HG03064 (cell line): ENCODE measurements at regions not wholly inside any gene's neighbourhood (a gene's known extent, or its start where the extent isn't known, plus 50 kb on each side); places are given as distances from the start of the nearest gene placed in this dataset.
"Not testable (repeated sequence)": the region's sequence is repeated elsewhere in the genome, so short reads cannot be mapped to it uniquely, and the experiment has no call there.

Experiments used
- ATAC-seq: cut with Tn5 transposase; IDR thresholded peaks from one replicate; pipeline ENCODE4 v1.9.1; 2021; ENCODE audit warnings: low read depth; ENCODE audit not compliant: unreplicated experiment

- ATAC-seq: no peak
These were observed 69.5 kb upstream of the PSME4 start for GRCh38 chr2:54040250-54040649.

DNA sequence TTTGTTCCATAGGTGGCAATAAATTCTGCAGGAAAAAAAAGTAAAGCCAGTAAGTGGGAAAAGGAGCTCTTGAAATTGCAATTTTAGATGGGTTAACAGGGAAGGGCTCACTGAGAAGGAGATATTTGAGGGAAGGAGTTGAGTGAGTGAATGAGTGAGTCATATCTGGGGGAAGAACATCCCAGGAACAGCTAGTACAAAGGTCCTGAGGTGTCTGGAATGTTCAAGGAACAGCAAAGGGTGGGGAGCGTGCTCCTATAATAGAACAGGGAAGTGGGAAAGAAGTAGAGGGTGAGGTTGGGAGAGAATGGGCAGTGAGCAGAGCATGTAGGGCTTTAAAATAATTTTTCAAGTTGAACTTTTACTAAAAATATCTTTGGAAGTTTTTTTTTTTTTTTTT, 68.0 kb upstream of the PSME4 start:
- no peak for ATAC-seq

GRCh38 chr2:54031288-54031687, 60.5 kb upstream of the PSME4 start:
- ATAC-seq: not testable (repeated sequence)

DNA sequence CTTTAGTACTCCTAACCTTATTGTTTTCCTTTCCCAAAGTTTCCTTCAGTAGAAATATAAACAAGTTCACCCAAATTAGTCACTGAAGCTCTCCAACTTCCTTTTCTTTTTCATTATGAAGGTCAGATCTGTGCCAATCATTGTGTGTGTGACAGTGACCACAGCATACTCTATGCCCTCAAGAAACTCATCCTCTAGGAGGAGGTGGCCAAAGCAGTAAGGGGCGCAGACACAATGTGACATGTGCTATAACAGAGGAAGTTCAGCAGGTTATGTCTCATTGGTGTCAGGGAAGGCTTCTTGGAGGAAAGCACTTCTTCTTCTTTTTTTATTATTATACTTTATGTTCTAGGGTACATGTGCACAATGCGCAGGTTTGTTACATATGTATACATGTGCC, 60.0 kb upstream of the PSME4 start:
- ATAC-seq: no peak

DNA sequence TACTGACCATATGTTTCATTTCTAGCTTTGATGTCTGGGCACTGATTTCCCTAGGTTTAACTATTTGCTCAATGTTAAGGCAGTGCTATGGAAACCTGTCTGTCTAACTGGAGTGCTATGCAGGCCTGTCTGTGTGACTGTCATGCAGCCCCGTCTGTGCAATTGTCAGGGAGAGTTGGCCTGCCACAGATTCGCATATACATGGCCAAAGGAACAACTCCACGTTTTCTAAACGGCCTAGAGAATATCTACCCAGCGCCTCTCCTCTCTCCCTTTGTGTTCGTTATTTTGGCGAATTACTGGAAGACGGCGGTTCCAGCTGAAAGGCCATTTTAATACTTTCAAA, 59.6 kb upstream of the PSME4 start:
- no peak for ATAC-seq

- ATAC-seq: no peak
These were observed 59.1 kb upstream of the PSME4 start for GRCh38 chr2:54029721-54030395.

GRCh38 chr2:54025463-54026075, 54.8 kb upstream of the PSME4 start:
- ATAC-seq: not testable (repeated sequence)

DNA sequence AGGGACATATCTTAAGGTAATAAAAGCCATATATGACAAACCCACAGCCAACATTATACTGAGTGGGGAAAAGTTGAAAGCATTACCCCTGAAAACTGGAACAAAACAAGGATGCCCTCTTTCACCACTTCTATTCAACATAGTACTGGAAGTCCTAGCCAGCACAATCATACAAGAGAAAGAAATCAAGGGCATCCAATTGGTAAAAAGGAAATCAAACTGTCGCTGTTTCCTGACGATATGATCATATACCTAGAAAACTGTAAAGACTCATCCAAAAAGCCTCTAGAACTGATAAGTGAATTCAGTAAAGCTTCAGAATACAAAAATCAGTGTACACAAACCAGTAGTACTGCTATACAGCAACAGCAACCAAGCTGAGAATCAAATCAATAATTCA, 53.8 kb upstream of the PSME4 start:
- no peak for ATAC-seq

DNA sequence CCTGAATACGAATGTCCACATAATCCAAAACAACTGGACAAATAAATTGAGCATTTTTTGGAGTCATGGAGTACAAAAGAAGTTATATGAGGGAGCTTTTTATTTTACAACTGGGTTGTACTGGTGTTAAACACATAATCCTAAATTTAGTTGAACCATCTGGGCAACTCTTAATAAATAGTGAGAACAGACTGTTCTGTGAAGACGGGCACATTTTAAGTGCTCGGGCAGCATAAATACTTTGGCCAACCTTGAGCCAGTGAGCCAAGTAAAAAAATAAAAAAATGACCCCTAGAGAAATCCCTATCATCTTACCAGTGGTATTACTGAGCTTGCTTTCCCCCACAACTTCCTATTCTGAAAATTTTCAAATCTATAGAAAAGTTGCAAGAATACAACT, 50.9 kb upstream of the PSME4 start:
- no peak for ATAC-seq

DNA sequence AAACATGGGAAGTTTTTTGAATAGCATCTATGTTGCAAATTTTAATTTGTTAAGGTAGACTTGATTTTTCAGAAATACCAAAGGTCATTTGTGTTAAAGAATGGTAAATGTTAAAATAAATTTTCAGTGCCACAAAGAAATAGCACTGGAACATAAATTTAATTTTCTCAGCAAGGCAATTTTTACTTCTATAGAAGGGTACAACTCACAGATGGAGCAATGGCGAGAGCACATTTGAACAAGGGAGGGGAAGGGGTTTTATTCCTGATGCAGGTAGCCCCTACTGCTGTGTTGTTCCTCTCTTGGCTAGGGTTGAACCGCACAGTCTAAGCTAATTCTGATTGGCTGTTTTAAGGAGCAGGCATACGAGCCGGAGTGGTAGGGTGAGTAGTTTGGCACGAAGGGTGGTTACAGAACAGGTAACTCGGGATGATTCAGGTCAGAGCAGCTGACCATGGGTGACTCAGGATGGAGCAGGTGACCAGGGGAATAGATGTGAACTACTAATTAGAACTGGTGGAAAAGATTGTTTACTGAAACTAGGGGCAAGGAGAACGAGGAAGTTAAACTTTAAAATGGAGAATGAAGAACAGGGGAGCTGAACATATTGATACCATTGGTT, 50.1 kb upstream of the PSME4 start:
- no peak for ATAC-seq
